Islet precursor cell (in vitro differentiated cells): ENCODE measurements at regions not wholly inside any gene's neighbourhood (a gene's known extent, or its start where the extent isn't known, plus 50 kb on each side); places are given as distances from the start of the nearest gene placed in this dataset.
"Not testable (repeated sequence)": the region's sequence is repeated elsewhere in the genome, so short reads cannot be mapped to it uniquely, and the experiment has no call there.

Source experiments
- DNase-seq: peaks from one replicate; pipeline ENCODE4 v3.0.0-alpha.2; 2018

- DNase-seq = no peak
Measured at GRCh38 chr3:24545887-24546286, 51.2 kb upstream of the THRB start.

DNA sequence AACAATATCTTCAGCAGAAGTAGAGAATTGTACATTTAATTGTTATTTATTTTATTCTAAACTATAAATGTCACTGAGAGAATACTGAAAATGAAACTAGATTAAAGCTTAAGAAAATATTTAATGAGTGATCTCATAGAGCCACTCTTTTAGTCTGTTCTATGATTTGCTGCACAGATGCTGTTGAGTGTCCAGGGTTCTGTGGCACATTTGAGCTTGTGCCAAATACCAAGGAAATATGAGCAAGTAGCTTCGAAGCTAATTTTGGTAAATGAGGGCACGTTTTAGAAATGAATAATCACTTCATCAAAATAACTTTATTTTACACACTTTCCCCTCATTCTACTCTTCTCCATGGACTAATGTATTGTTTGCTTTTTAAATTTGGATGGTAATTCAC, 53.6 kb upstream of the THRB start:
- no peak for DNase-seq

- no peak for DNase-seq
Measured at GRCh38 chr3:24550588-24550987, 55.9 kb upstream of the THRB start.

GRCh38 chr3:24551626-24552025, 57.0 kb upstream of the THRB start:
- no peak for DNase-seq

GRCh38 chr3:24562895-24563294, 68.2 kb upstream of the THRB start:
- no peak for DNase-seq

GRCh38 chr3:24565053-24565452, 70.4 kb upstream of the THRB start:
- DNase-seq = no peak

- no peak for DNase-seq
Measured at GRCh38 chr3:24565656-24566055, 71.0 kb upstream of the THRB start.

GRCh38 chr3:24566927-24567326, 72.3 kb upstream of the THRB start:
- DNase-seq = no peak

- not testable (repeated sequence) for DNase-seq
Measured at GRCh38 chr3:24572409-24572808, 77.8 kb upstream of the THRB start.

- no peak for DNase-seq
Measured at GRCh38 chr3:24573576-24573975, 78.9 kb upstream of the THRB start.

- no peak for DNase-seq
Measured at GRCh38 chr3:24578324-24578723, 83.7 kb upstream of the THRB start.

- peak; percentile 80 for DNase-seq
Measured at GRCh38 chr3:24578951-24579421, 84.3 kb upstream of the THRB start.

- no peak for DNase-seq
Measured at GRCh38 chr3:24582431-24583403, 88.1 kb upstream of the THRB start.

- peak; percentile 57 for DNase-seq
Measured at GRCh38 chr3:24586920-24587319, 92.3 kb upstream of the THRB start.

- DNase-seq = no peak
Measured at GRCh38 chr3:24588629-24589512, 94.2 kb upstream of the THRB start.

DNA sequence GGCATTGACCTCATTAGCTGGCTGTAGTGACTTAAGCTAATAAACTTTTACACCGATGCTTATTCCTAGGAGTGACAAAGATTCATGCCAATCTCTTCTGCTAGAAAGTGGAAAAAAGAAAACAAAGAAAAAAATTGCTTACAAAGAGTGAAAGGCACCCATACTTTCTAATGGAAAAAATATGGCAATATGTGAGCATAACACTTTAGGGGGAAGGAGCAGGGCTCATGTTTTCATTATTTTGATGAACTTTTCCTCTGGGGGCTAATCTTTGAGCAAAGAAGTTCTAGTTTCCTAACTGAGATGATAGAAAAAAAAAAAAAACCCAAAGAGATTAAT, 94.8 kb upstream of the THRB start:
- no peak for DNase-seq

- no peak for DNase-seq
Measured at GRCh38 chr3:24589931-24590880, 95.6 kb upstream of the THRB start.

DNA sequence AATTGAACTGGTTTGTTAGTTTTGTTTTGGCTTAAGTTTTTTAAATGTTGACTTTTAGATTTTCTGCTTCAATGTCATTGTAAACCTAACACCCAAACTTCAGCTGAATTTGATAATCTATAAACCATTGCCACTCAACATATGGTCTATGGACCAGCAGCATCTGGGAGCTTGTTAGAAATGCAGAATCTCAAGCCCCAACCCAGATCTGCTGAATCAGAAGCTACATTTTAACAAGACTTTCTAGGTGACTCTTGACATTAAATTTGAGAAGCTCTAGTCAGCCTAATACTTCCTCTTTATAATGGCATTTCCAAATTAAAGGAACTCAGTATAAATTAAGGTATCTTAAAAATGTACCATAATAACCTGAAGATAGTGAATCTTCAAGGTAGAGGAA, 96.5 kb upstream of the THRB start:
- no peak for DNase-seq

DNA sequence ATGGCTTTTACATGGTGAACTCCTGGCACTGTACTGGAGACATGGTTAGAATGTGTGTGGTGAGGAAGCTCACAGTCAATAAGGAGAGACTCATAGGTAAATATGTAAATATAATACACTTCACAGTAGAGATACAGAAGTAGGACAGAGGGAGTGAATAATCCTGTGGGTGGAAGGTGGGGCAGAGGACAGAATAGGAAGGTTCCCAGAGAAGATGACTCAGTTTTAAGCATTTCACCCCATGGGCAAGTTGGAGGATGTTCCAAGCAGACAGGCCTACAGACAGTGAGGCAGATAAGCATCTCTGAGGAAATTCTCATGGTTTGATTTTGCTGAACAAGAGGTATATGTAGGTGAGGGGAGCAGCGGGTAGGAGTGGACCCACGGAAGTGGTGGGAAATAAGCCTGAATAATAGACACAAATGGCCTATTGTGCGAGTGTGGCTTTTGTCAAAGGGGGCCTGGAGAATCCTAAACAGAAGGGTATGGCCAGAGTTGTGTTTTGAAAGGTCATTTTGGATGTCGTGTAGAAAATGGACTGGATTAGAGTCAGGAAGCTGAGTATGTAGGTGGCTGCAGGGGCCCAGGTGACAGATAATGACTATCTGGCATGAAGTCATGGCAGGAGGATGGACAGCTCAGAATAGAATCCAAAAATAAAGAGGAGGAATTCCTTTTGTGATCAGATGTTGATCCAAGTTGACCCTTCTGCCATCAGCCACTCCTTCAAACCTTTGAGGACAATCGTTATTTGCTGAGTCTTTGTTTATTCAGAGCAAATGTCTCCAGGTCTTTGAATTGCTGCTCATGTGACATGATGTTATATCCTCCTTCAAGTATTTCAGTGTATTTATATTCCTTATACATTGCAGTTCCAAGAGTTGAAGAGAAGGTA, 97.3 kb upstream of the THRB start:
- DNase-seq = peak; percentile 90

GRCh38 chr3:24594161-24594560, 99.5 kb upstream of the THRB start:
- DNase-seq = no peak

DNA sequence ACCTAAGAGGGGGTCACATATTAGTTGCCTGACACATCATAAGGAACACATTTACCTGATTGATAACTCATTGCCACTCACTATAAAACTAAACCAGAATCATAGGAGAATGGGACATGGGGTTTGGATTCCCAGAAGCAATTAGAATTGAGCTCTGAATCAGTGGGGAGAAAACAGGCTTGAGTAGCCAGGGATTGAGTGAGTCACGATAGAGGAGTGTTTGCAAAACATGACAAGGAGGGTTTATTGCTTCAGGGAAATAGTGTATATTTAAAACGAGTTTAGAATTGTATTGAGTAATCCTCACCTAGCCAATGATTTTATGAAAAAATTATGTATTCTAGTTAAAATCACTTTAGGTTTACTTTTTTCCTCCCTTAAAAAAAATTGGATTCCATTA, 101.1 kb upstream of the THRB start:
- DNase-seq = no peak

- DNase-seq = no peak
Measured at GRCh38 chr3:24596626-24597025, 102.0 kb upstream of the THRB start.
